SK-N-SH treated with all-trans-retinoic acid at 6 μM for 48 hours (cell line): ENCODE measurements at regions not wholly inside any gene's neighbourhood (a gene's known extent, or its start where the extent isn't known, plus 50 kb on each side); places are given as distances from the start of the nearest gene placed in this dataset.

ENCODE experiments used
- BACH2 ChIP-seq: fragments of 250-450 bp; sonication (Bioruptor Pico); IDR thresholded peaks from 2 replicates; pipeline ENCODE4 v1.9.0; 2021; ENCODE audit warnings: mild to moderate bottlenecking, borderline replicate concordance
- CREB5 ChIP-seq: fragments of 250-450 bp; sonication (Bioruptor Pico); IDR thresholded peaks from 2 replicates; pipeline ENCODE4 v1.5.1; 2020; ENCODE audit warnings: low read depth, mild to moderate bottlenecking, moderate library complexity
- OSR1 ChIP-seq: fragments of 250-450 bp; sonication (Bioruptor Pico); IDR thresholded peaks from 2 replicates; pipeline ENCODE4 v1.8.0; 2022; ENCODE audit warnings: moderate library complexity, mild to moderate bottlenecking, inconsistent platforms
- PATZ1 ChIP-seq: fragments of 250-450 bp; sonication (Bioruptor Pico); IDR thresholded peaks from 2 replicates; pipeline ENCODE4 v1.8.0; 2020; ENCODE audit warnings: mild to moderate bottlenecking, moderate library complexity, borderline replicate concordance
- POU6F1 ChIP-seq: fragments of 250-450 bp; sonication (Bioruptor Pico); IDR thresholded peaks from 2 replicates; pipeline ENCODE4 v1.8.0; 2021; ENCODE audit warnings: low read depth, mild to moderate bottlenecking, moderate library complexity, borderline replicate concordance
- SNAI2 ChIP-seq: fragments of 250-450 bp; sonication (Bioruptor Pico); IDR thresholded peaks from 2 replicates; pipeline ENCODE4 v1.5.0; 2020; ENCODE audit warnings: mild to moderate bottlenecking, moderate library complexity
- TCF4 ChIP-seq: fragments of 250-450 bp; sonication (Bioruptor Pico); IDR thresholded peaks from 2 replicates; pipeline ENCODE4 v1.8.0; 2021; ENCODE audit warnings: mild to moderate bottlenecking, moderate library complexity, borderline replicate concordance
- ZFP3 ChIP-seq: fragments of 250-450 bp; sonication (Bioruptor Pico); IDR thresholded peaks from 2 replicates; pipeline ENCODE4 v1.5.0; 2020; ENCODE audit warnings: mild to moderate bottlenecking, moderate library complexity
- ZNF565 ChIP-seq: fragments of 450-650 bp; formaldehyde crosslinking; conservative IDR thresholded peaks from 2 replicates; pipeline ENCODE4 v1.5.0; 2020; ENCODE audit warnings: low read depth, mild to moderate bottlenecking, moderate library complexity

- TF ChIP-seq PATZ1 (CRISPR knock-in tag) (no peak), ZFP3 (CRISPR knock-in tag) (no peak), OSR1 (CRISPR knock-in tag) (no peak), CREB5 (CRISPR knock-in tag) (no peak), BACH2 (CRISPR knock-in tag) (no peak), SNAI2 (no peak), TCF4 (no peak), POU6F1 (no peak), ZNF565 (CRISPR knock-in tag) (no peak)
Observed at GRCh38 chr16:48435906-48436305, 50.7 kb upstream of the SIAH1 start.
